ENCODE measurements at regions not wholly inside any gene's neighbourhood (a gene's known extent, or its start where the extent isn't known, plus 50 kb on each side); places are given as distances from the start of the nearest gene placed in this dataset.

DNA sequence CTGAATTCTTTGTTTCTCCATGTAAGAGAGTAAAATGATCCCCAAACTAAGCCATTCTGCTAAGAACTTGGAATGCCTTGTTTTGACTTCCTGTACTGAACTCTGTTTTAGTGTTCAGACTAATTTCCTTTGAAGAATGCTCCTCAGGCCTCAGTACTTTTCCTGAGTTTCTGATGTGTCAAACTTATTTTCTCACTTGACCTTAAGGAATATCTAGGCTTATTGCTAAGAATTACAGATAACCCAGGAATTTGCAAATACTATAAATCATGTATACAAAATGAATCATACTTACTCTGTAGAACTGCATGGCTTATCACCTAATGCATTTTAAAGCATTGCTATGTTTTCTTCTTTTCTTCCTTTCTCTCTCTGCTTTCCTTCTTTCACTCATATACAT, 93.1 kb upstream of the PKP2 start:
- TF ChIP-seq CTCF (conservative IDR thresholded peaks at IDR 0.05; ENCODE audit: low read depth, low read length) (no peak), EZH2 (IDR thresholded peaks at IDR 0.05; ENCODE audit: low read length, unreplicated experiment) (no peak)

Data from PC-3 (cell line).